ENCODE measurements at regions not wholly inside any gene's neighbourhood (a gene's known extent, or its start where the extent isn't known, plus 50 kb on each side); places are given as distances from the start of the nearest gene placed in this dataset.

DNA sequence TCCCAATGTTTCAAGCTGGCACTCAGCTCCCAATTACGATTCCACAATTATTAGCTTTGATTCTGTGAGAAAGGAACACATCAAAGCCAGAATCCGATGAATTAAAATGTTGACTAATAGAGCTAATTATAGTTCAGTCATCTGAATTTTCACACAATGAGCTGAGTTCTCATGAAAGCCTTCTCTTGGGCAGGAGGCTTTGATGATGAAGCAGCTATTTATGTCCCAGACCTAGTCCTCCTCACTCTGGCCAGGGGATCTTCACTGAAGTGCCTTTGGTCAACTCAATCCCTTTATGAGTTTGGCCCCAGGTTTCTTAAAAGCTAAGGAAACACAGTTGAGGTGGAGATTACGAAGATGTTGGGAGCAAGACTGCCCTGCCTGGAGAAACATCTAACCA, 74.7 kb upstream of the PPM1B start:
- Histone ChIP-seq H3K27me3 (ENCODE audit: insufficient read depth in 3 of 3, low read length in 2 of 3) (no peaks in the 10 kb centered on the region), H3K4me3 (no peak overlapping the region), H3K4me1 (peaks cover 19% of the 10 kb centered on the region), H3K36me3 (ENCODE audit: insufficient read depth in 1 of 2, low read depth in 1 of 2) (no peaks in the 10 kb centered on the region), H3K9me3 (no peaks in the 10 kb centered on the region), H3K27ac (peak overlapping the region; percentile 70)
- intact Hi-C loops (cut with DNase I), result no loop called here
- WGBS, 3 donors, result 59 to 79% (median 75%) methylated on average over 3 of the region's 3 CpGs
- DNase-seq (no peak), ATAC-seq (peak; percentile 62 to 84 (median 72))
- TF ChIP-seq CTCF (IDR thresholded peaks at IDR 0.05), result no peak

GRCh38 chr2:44097322-44097907, 71.3 kb upstream of the PPM1B start:
- intact Hi-C loops (cut with DNase I), result no loop called here
- no peaks in the 10 kb centered on the region for H3K36me3 ChIP-seq (ENCODE audit: insufficient read depth in 1 of 2, low read depth in 1 of 2)
- H3K27ac ChIP-seq, result no peak overlapping the region
- no peak for TF ChIP-seq CTCF (IDR thresholded peaks at IDR 0.05)
- H3K4me1 ChIP-seq, result peaks cover 16% of the 10 kb centered on the region
- H3K27me3 ChIP-seq (ENCODE audit: insufficient read depth in 3 of 3, low read length in 2 of 3), result no peaks in the 10 kb centered on the region
- DNase-seq, result no peak
- 82 to 84% (median 84%) methylated on average over 6 of the region's 6 CpGs for WGBS, 3 donors
- no peaks in the 10 kb centered on the region for H3K9me3 ChIP-seq
- ATAC-seq, result no peak
- H3K4me3 ChIP-seq, result no peak overlapping the region

GRCh38 chr2:44098050-44098449, 70.6 kb upstream of the PPM1B start:
- Histone ChIP-seq H3K27me3 (ENCODE audit: insufficient read depth in 3 of 3, low read length in 2 of 3) (no peaks in the 10 kb centered on the region), H3K9me3 (no peaks in the 10 kb centered on the region), H3K4me1 (peaks cover 22% of the 10 kb centered on the region), H3K36me3 (ENCODE audit: insufficient read depth in 1 of 2, low read depth in 1 of 2) (no peaks in the 10 kb centered on the region), H3K4me3 (no peak overlapping the region), H3K27ac (no peak overlapping the region)
- WGBS, 3 donors, result 74 to 86% (median 81%) methylated on average over 3 of the region's 3 CpGs
- DNase-seq (no peak), ATAC-seq (no peak)
- intact Hi-C loops (cut with DNase I), result no loop called here
- no peak for TF ChIP-seq CTCF (IDR thresholded peaks at IDR 0.05)

GRCh38 chr2:44098891-44099290, 69.8 kb upstream of the PPM1B start:
- no peak overlapping the region for H3K4me3 ChIP-seq
- H3K27me3 ChIP-seq (ENCODE audit: insufficient read depth in 3 of 3, low read length in 2 of 3), result no peaks in the 10 kb centered on the region
- H3K27ac ChIP-seq, result no peak overlapping the region
- ATAC-seq (no peak), DNase-seq (no peak)
- intact Hi-C loops (cut with DNase I), result no loop called here
- H3K9me3 ChIP-seq, result no peaks in the 10 kb centered on the region
- no peak for TF ChIP-seq CTCF (IDR thresholded peaks at IDR 0.05)
- peaks cover 25% of the 10 kb centered on the region for H3K4me1 ChIP-seq
- no peaks in the 10 kb centered on the region for H3K36me3 ChIP-seq (ENCODE audit: insufficient read depth in 1 of 2, low read depth in 1 of 2)
- 82 to 87% (median 86%) methylated on average over 6 of the region's 6 CpGs for WGBS, 3 donors

DNA sequence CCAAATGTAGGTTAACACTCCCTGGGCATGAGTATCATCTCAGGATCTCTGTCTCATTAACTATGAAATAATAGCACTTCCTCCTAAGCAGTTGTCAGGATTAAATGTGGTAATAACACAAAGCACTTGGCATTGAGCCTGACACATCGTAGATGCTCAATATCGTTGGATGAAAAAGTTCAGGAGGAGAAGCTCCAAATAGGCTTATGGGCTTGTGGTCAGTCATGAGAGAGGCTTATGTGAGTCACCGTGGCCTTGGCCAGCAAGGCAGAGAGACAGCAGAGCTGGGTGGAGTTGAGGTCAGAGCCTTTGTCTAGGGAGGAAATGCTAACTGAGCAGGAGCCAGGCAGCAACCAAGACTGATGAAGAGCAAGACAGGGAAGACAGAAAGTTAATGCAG, 68.3 kb upstream of the PPM1B start:
- WGBS, 3 donors, result 5 to 15% (median 10%) methylated on average over 3 of the region's 3 CpGs
- H3K9me3 ChIP-seq, result no peaks in the 10 kb centered on the region
- H3K36me3 ChIP-seq (ENCODE audit: insufficient read depth in 1 of 2, low read depth in 1 of 2), result no peaks in the 10 kb centered on the region
- ATAC-seq (peak; percentile 92 to 97 (median 96)), DNase-seq (peak; percentile 74 to 79)
- H3K4me1 ChIP-seq, result peaks cover 22% of the 10 kb centered on the region
- intact Hi-C loops (cut with DNase I), result no loop called here
- peak overlapping the region; percentile 68 for H3K27ac ChIP-seq
- no peaks in the 10 kb centered on the region for H3K27me3 ChIP-seq (ENCODE audit: insufficient read depth in 3 of 3, low read length in 2 of 3)
- no peak overlapping the region for H3K4me3 ChIP-seq
- TF ChIP-seq CTCF (IDR thresholded peaks at IDR 0.05), result no peak
